GM12878 (cell line): ENCODE measurements at regions not wholly inside any gene's neighbourhood (a gene's known extent, or its start where the extent isn't known, plus 50 kb on each side); places are given as distances from the start of the nearest gene placed in this dataset.

Source experiments
- ATAC-seq: fragments of 200-7000 bp; cut with Tn5 transposase; 3 replicates; pipeline ENCODE4 v1.9.1; 2020; ENCODE audit warnings: mild to moderate bottlenecking, moderate library complexity
- BruUV-seq: library from RNA; stranded (reverse); fragments of 400-500 nt; replicated peaks from 2 replicates; lab custom pipeline; 2021; lab: Mats Ljungman, UMichigan
- CTCF ChIA-PET: fragments of 300-600 bp; sonication (Branson Sonifier 250); formaldehyde crosslinking; extraction: SDS; loops from one replicate; lab custom pipeline; 2021; ENCODE audit warnings: inconsistent platforms; lab: Yijun Ruan, JAX
- POLR2A ChIA-PET: fragments of 350-600 bp; formaldehyde crosslinking; extraction: SDS; loops from one replicate; lab custom pipeline; 2021; ENCODE audit warnings: inconsistent platforms; lab: Charles Lee
- RAD21 ChIA-PET: fragments of 300-600 bp; sonication (Branson Sonifier 250); formaldehyde crosslinking; loops from one replicate; lab custom pipeline; 2023; ENCODE audit warnings: antibody characterized with exemption; ENCODE audit not compliant: unreplicated experiment; lab: Charles Lee
- SMC1A ChIA-PET: fragments of 300-600 bp; sonication (Branson Sonifier 250); formaldehyde crosslinking; loops from one replicate; lab custom pipeline; 2023; ENCODE audit not compliant: unreplicated experiment, uncharacterized antibody; lab: Charles Lee
- DNase-seq: peaks from one replicate; pipeline ENCODE4 v3.0.0-alpha.2; 2011; ENCODE audit warnings: low read depth, low spot score
- FAIRE-seq: peaks from 3 replicates; lab custom pipeline; 2011; peaks lifted over from hg19 to GRCh38; lab: Jason Lieb, UNC
- H2AFZ ChIP-seq: 2 replicates; pipeline ENCODE4 v1.6.0; 2011; ENCODE audit warnings: low read depth, low read length, control low read depth; ENCODE audit not compliant: control insufficient read depth
- H3K27ac ChIP-seq: 2 replicates; pipeline ENCODE4 v1.5.1; 2011; ENCODE audit warnings: control low read depth; ENCODE audit not compliant: control insufficient read depth, insufficient read depth
- H3K27me3 ChIP-seq, 2 experiments: replicated peaks in 1 of 2; 2 replicates each; pipeline versions ENCODE4 v1.6.0 to v1.6.1; 2011; ENCODE audit warnings: low read length in 1 of 2; ENCODE audit not compliant: control insufficient read depth in 2 of 2, insufficient read depth in 2 of 2
- H3K36me3 ChIP-seq, 2 experiments: 2 replicates each; pipeline ENCODE4 v1.5.1; 2011; ENCODE audit warnings: low read length in 1 of 2; ENCODE audit not compliant: control insufficient read depth in 2 of 2, insufficient read depth in 2 of 2
- H3K4me1 ChIP-seq: 2 replicates; pipeline ENCODE4 v1.6.1; 2011; ENCODE audit warnings: mild to moderate bottlenecking, low read length, moderate library complexity, mixed read lengths; ENCODE audit not compliant: control insufficient read depth, insufficient read depth
- H3K4me2 ChIP-seq: 2 replicates; pipeline ENCODE4 v1.6.0; 2011; ENCODE audit warnings: control low read depth; ENCODE audit not compliant: control insufficient read depth, insufficient read depth
- H3K4me3 ChIP-seq: fragments of 200-600 bp; sonication (generic); 2 replicates; pipeline ENCODE4 v1.5.1; 2016
- H3K79me2 ChIP-seq: 2 replicates; pipeline ENCODE4 v1.6.0; 2011; ENCODE audit warnings: low read length; ENCODE audit not compliant: control insufficient read depth, insufficient read depth
- H3K9ac ChIP-seq: 2 replicates; pipeline ENCODE4 v1.8.0; 2011; ENCODE audit warnings: low read length, control low read depth, mixed read lengths; ENCODE audit not compliant: control insufficient read depth, insufficient read depth
- H3K9me3 ChIP-seq: replicated peaks from 3 replicates; pipeline ENCODE4 v1.5.1; 2011; ENCODE audit warnings: mild to moderate bottlenecking, low read length; ENCODE audit not compliant: control insufficient read depth, insufficient read depth
- H4K20me1 ChIP-seq: 2 replicates; pipeline ENCODE4 v1.6.0; 2011; ENCODE audit not compliant: control insufficient read depth, insufficient read depth
- CBX5 ChIP-seq: sonication (generic); IDR thresholded peaks from 2 replicates; pipeline ENCODE4 v1.6.1; 2016; ENCODE audit warnings: low read depth, moderate library complexity, mild to moderate bottlenecking, inconsistent platforms
- CHD1 ChIP-seq: IDR thresholded peaks from 2 replicates; pipeline ENCODE4 v1.6.1; 2012; ENCODE audit warnings: low read depth, low read length, improper control_type of control experiment
- CHD2 ChIP-seq: IDR thresholded peaks from 2 replicates; pipeline ENCODE4 v1.6.1; 2011; ENCODE audit warnings: low read depth, low read length, improper control_type of control experiment, borderline replicate concordance
- CREB1 ChIP-seq: IDR thresholded peaks from 2 replicates; pipeline ENCODE4 v1.6.1; 2012; ENCODE audit warnings: low read depth, mild to moderate bottlenecking, inconsistent platforms
- CTCF ChIP-seq, 3 experiments: IDR thresholded peaks in 2 of 3; conservative IDR thresholded peaks in 1 of 3; 2 replicates each; pipeline ENCODE4 v1.5.1; 2011; ENCODE audit warnings: low read depth in 3 of 3, low read length in 3 of 3, mild to moderate bottlenecking in 3 of 3, control low read depth in 2 of 3, moderate library complexity in 2 of 3, inconsistent platforms in 1 of 3, mixed read lengths in 1 of 3; ENCODE audit not compliant: control insufficient read depth in 2 of 3, insufficient read depth in 1 of 3; ENCODE audit errors: extremely low read depth in 1 of 3
- E4F1 ChIP-seq: fragments of 450-650 bp; IDR thresholded peaks from 2 replicates; pipeline ENCODE4 v1.6.1; 2018; ENCODE audit warnings: borderline replicate concordance, mild to moderate bottlenecking; ENCODE audit not compliant: partially characterized antibody
- IRF5 ChIP-seq: fragments of 450-650 bp; IDR thresholded peaks from 2 replicates; pipeline ENCODE4 v1.6.1; 2017; ENCODE audit warnings: borderline replicate concordance
- NFYB ChIP-seq: IDR thresholded peaks from 2 replicates; pipeline ENCODE4 v1.6.1; 2011; ENCODE audit warnings: low read depth, mild to moderate bottlenecking, low read length, improper control_type of control experiment, moderate library complexity; ENCODE audit not compliant: insufficient read depth
- POLR2AphosphoS2 ChIP-seq: IDR thresholded peaks from 2 replicates; pipeline ENCODE4 v1.6.1; 2011; ENCODE audit warnings: low read depth, mild to moderate bottlenecking, low read length, improper control_type of control experiment, moderate library complexity
- SIN3A ChIP-seq: IDR thresholded peaks from 2 replicates; pipeline ENCODE4 v1.6.1; 2012; ENCODE audit warnings: low read depth, low read length, improper control_type of control experiment
- SMAD1 ChIP-seq: fragments of 450-650 bp; IDR thresholded peaks from 2 replicates; pipeline ENCODE4 v1.6.1; 2018; ENCODE audit warnings: mild to moderate bottlenecking, low read depth; ENCODE audit not compliant: partially characterized antibody
- SUZ12 ChIP-seq: fragments of 200-600 bp; sonication (generic); IDR thresholded peaks from one replicate; pipeline ENCODE4 v1.6.1; 2018; ENCODE audit warnings: antibody characterized with exemption, mild to moderate bottlenecking; ENCODE audit not compliant: unreplicated experiment
- YBX1 ChIP-seq: fragments of 450-650 bp; IDR thresholded peaks from 2 replicates; pipeline ENCODE4 v1.6.1; 2016; ENCODE audit warnings: antibody characterized with exemption
- ZNF207 ChIP-seq: fragments of 450-650 bp; IDR thresholded peaks from 2 replicates; pipeline ENCODE4 v1.6.1; 2014; ENCODE audit warnings: antibody characterized with exemption, mild to moderate bottlenecking, borderline replicate concordance
- WGBS: methylation state at CpG from one replicate; pipeline ENCODE4 v1.1.6; 2016; ENCODE audit warnings: low lambda C conversion rate; ENCODE audit not compliant: insufficient replicate concordance, insufficient coverage; ENCODE audit errors: missing lambda C conversion rate; 5-methylcytosine and 5-hydroxymethylcytosine counted together
- in situ Hi-C: fragments of 300-500 bp; cut with MboI; formaldehyde crosslinking; loops from 9 replicates; pipeline ENCODE4 v1.14.3; 2018; ENCODE audit warnings: mixed read lengths
- intact Hi-C: fragments of 100-400 bp; cut with micrococcal nuclease; formaldehyde crosslinking; loops from one replicate; pipeline ENCODE4 v1.14.2; 2022; ENCODE audit not compliant: unreplicated experiment

- no peak for TF ChIP-seq E4F1
- no peak for TF ChIP-seq CHD1
- no peak for TF ChIP-seq POLR2AphosphoS2
- no peak for TF ChIP-seq CHD2
- no peak for TF ChIP-seq CTCF (IDR thresholded peaks at IDR 0.05 in 2 of 3, conservative IDR thresholded peaks at IDR 0.05 in 1 of 3; ENCODE audit: control insufficient read depth in 2 of 3, extremely low read depth in 1 of 3, insufficient read depth in 1 of 3, low read depth in 3 of 3, low read length in 3 of 3)
- TF ChIP-seq SMAD1 = no peak
These were observed 137.9 kb downstream of the IFI44 start (continued) for GRCh38 chr1:78787544-78787943.

- no peak overlapping the region for H3K9ac ChIP-seq
- H3K36me3 ChIP-seq = no peaks in the 10 kb centered on the region
- TF ChIP-seq YBX1 = no peak
- TF ChIP-seq CBX5 = no peak
- TF ChIP-seq ZNF207 = no peak
- no peak for TF ChIP-seq SIN3A
- TF ChIP-seq CREB1 = no peak
- no peak for TF ChIP-seq IRF5
- no peak for TF ChIP-seq NFYB
- no peak for TF ChIP-seq SUZ12
These were observed 140.5 kb downstream of the IFI44 start for GRCh38 chr1:78790174-78790573.

More at GRCh38 chr1:78790174-78790573, 140.5 kb downstream of the IFI44 start:
- intact Hi-C loops (no loop called here), in situ Hi-C loops (no loop called here)
- 31% methylated on average over 3 of the region's 3 CpGs for WGBS
- ChIA-PET CTCF (no interaction called here), SMC1A (no interaction called here), POLR2A (no interaction called here), RAD21 (no interaction called here)
- Histone ChIP-seq H3K4me1 (no peaks in the 10 kb centered on the region), H3K4me3 (no peak overlapping the region), H4K20me1 (no peaks in the 10 kb centered on the region), H2AFZ (no peak overlapping the region), H3K79me2 (no peaks in the 10 kb centered on the region), H3K27me3 (no peaks in the 10 kb centered on the region), H3K4me2 (no peak overlapping the region), H3K9me3 (no peaks in the 10 kb centered on the region), H3K27ac (no peak overlapping the region)
- no peak for ATAC-seq
- no peak for FAIRE-seq
- BruUV-seq = no TSS peak
- DNase-seq = no peak
